ENCODE measurements at regions not wholly inside any gene's neighbourhood (a gene's known extent, or its start where the extent isn't known, plus 50 kb on each side); places are given as distances from the start of the nearest gene placed in this dataset.
"Not testable (repeated sequence)": the region's sequence is repeated elsewhere in the genome, so short reads cannot be mapped to it uniquely, and the experiment has no call there.

GRCh38 chr4:106869551-106869950 lies 166.6 kb downstream of the DKK2 start:
- no peak for DNase-seq

GRCh38 chr4:106868381-106869035 lies 167.6 kb downstream of the DKK2 start:
- no peak for DNase-seq

GRCh38 chr4:106864231-106864630 lies 171.9 kb downstream of the DKK2 start:
- no peak for DNase-seq

GRCh38 chr4:106854569-106855351 lies 181.4 kb downstream of the DKK2 start:
- DNase-seq, result peak; percentile 64

GRCh38 chr4:106852426-106852825 lies 183.7 kb downstream of the DKK2 start:
- DNase-seq, result no peak

- DNase-seq, result no peak
Observed at GRCh38 chr4:106851726-106852125, 184.4 kb downstream of the DKK2 start.

GRCh38 chr4:106850691-106851090 lies 185.4 kb downstream of the DKK2 start:
- DNase-seq, result no peak

- DNase-seq, result no peak
Observed at GRCh38 chr4:106835919-106836318, 200.2 kb downstream of the DKK2 start.

GRCh38 chr4:106830879-106831278 lies 205.2 kb downstream of the DKK2 start:
- DNase-seq, result no peak

- DNase-seq, result no peak
Observed at GRCh38 chr4:106818764-106819163, 217.3 kb downstream of the DKK2 start.

GRCh38 chr4:106816496-106816895 lies 219.6 kb downstream of the DKK2 start:
- no peak for DNase-seq

GRCh38 chr4:106810122-106810521 lies 226.0 kb downstream of the DKK2 start:
- no peak for DNase-seq

GRCh38 chr4:106809076-106809475 lies 227.0 kb downstream of the DKK2 start:
- DNase-seq, result peak; percentile 39

- peak; percentile 43 for DNase-seq
Observed at GRCh38 chr4:106806158-106806797, 229.8 kb downstream of the DKK2 start.

GRCh38 chr4:106803083-106803482 lies 233.0 kb downstream of the DKK2 start:
- DNase-seq, result no peak

GRCh38 chr4:106801386-106801785 lies 234.7 kb downstream of the DKK2 start:
- no peak for DNase-seq

- no peak for DNase-seq
Observed at GRCh38 chr4:106796876-106797275, 239.2 kb downstream of the DKK2 start.

GRCh38 chr4:106795326-106795725 lies 240.8 kb downstream of the DKK2 start:
- DNase-seq, result no peak

- DNase-seq, result no peak
Observed at GRCh38 chr4:106793933-106794332, 242.2 kb downstream of the DKK2 start.

GRCh38 chr4:106775636-106776035 lies 260.5 kb downstream of the DKK2 start:
- no peak for DNase-seq

- DNase-seq, result not testable (repeated sequence)
Observed at GRCh38 chr4:106774055-106774454, 262.1 kb downstream of the DKK2 start.

GRCh38 chr4:106773076-106773905 lies 262.8 kb downstream of the DKK2 start:
- no peak for DNase-seq

GRCh38 chr4:106767991-106768390 lies 268.1 kb downstream of the DKK2 start:
- DNase-seq, result no peak

Data from NCI-H1105 treated with DMSO at 0.1 percent for 48 hours (cell line).